ENCODE measurements at regions not wholly inside any gene's neighbourhood (a gene's known extent, or its start where the extent isn't known, plus 50 kb on each side); places are given as distances from the start of the nearest gene placed in this dataset.

- no peak for DNase-seq
Measured at GRCh38 chr1:239804266-239804665, 287.4 kb upstream of the FMN2 start.

- no peak for DNase-seq
Measured at GRCh38 chr1:239805042-239805441, 286.6 kb upstream of the FMN2 start.

DNA sequence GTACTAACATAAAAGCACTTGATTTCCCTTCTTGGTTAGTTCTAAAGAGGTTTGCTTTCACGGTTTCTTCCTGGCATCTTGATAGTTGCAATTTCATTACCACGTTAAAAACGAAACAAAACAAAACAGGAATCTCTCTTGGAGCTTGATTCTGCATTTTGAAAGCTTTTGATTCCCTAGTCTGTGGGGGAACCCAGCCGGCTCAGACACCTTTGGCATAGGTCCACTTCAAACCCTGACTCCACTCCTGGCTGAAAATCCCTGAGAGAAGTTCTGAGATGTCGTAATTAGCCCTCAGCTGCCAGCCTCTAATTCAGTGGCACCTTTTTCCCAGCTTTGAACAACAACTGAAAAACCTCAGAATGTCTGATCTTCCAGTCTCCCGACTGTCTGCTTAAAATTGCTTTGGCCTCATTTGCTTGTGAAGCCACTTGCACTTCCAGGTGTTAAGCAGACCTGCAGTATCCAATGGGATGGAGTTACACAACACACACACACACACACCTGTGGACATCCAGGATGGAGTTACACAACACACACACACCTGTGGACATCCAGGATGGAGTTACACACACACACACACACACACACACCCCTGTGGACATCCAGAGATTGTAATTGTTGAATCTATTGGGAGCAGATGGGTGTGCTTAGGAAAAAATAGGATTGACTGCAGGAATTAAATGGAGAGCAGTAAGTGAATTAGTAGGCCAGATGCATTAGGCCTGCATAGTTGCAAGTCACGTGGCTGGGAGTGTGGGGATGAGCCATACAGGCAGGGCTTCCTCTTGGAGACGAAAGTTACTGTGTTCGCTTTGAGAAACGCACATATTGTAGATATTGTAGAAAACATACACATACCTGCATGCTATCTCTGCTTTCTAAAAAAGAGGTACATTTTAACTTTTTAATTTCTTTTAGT is 285.6 kb upstream of the FMN2 start:
- DNase-seq, result no peak

DNA sequence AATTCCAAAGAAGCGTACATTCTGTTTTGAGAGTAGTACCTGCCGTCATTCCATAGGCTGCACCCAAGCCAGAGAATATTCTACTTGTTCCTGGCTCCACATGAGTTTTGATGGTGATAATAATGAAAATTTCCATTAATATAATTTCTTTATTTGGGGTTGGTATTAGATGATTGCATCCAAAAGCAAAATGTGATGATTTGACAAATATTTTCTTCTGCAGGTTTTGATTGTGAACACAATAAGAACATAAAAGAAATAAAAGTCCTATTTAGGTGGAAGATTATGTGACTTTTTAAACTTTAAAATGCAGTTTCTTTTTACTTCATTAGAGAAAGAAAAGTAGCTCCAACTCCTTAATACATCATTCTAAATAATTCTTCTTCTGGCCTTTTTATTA is 284.8 kb upstream of the FMN2 start:
- DNase-seq, result no peak

DNA sequence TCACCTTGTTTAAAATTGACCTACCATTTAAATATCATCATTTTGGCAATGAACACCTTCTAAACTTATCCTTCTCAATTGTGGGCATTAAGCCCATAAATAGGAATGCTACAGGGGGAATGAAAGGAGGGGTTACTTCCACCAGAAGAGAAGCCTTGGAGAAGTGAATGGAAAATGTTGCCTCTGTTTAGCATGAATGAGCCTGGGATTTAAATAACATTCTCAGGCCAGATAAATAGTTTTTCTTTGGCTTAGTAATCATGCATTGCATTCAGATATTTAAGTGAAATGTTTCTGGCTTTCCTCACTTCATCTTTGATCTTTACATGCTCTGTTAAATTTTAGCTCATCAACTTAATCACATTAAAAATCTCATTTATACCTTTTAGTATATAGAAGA is 284.3 kb upstream of the FMN2 start:
- no peak for DNase-seq

DNA sequence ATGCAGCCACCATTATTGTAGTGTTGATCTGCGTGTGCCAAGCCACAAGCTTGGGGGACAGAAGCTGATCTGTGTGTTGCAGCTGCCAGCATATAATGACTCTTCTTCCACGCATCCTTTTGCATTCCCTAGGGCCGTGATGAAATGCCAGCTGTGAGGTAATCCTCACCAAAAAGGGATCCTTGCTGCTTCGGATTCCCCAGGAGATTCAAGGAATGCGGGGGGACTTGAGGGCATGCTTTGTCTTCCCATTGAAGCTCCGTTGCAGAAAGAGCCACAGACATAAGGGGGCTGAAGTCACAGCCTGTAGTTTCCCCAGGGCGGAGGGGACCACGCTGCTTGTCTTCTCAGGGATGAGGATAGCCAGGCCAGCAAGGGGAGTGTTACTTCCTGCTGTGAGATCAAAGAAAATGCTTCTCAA is 281.6 kb upstream of the FMN2 start:
- DNase-seq, result no peak

DNA sequence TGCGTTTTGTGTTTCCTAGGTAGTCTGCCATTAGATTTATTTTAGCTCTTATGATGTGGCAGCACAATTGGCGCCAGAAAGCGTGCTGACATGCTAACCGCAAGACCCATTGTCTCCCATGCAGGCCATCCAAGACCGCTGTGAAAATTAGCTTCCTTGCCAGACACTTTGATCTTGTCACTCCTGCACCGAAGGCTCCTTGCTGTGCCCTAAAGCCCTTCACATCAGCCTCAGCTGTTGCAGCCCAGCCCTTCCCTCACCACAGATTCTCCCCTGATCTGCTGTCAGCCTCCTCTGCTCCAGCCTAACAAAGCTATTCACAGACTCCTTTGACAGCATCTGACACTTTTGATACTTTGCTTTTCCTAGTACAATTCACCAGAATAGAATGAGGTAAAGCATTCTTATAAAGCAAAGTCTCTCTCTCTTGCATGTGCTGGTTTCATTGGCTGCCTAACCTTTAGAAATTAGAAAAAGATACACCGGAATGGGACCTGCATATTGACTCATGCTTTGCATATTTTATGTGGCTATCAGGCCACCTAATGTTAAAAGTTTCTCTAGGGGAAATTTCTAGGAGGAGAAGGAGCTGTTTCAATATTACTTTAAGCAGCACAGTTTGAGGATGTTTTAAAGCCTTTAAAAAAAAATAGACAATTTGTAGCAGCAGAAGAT is 280.3 kb upstream of the FMN2 start:
- no peak for DNase-seq

GRCh38 chr1:239812580-239812979 is 279.1 kb upstream of the FMN2 start:
- DNase-seq, result no peak

DNA sequence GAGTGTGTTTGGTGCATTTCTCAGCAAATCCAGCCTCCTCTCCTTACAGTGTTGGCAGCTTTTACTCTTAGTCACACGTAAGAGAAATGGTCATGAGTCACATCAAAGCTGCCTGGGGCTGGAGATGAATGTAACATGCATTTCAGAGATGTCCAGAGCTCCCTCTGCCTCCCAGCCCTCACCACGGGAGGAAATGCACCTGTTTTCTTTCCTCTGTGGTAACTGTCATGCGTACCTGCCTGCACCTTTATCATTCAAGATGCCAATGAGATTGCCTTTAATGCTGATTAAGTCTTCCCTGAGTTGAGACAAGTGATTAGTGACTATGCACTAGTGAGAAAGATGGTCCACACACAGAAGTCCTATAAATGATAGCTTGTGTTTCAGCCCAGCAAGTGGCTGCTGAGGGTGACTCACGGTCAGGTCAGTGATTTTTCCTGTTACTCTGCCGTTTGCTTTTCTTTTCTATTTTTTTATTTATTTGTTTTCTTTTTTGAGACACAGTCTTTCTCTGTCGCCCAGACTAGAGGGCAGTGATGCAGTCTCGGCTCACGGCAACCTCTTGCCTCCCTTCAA is 277.3 kb upstream of the FMN2 start:
- DNase-seq, result no peak

GRCh38 chr1:239815074-239815473 is 276.6 kb upstream of the FMN2 start:
- DNase-seq, result no peak

DNA sequence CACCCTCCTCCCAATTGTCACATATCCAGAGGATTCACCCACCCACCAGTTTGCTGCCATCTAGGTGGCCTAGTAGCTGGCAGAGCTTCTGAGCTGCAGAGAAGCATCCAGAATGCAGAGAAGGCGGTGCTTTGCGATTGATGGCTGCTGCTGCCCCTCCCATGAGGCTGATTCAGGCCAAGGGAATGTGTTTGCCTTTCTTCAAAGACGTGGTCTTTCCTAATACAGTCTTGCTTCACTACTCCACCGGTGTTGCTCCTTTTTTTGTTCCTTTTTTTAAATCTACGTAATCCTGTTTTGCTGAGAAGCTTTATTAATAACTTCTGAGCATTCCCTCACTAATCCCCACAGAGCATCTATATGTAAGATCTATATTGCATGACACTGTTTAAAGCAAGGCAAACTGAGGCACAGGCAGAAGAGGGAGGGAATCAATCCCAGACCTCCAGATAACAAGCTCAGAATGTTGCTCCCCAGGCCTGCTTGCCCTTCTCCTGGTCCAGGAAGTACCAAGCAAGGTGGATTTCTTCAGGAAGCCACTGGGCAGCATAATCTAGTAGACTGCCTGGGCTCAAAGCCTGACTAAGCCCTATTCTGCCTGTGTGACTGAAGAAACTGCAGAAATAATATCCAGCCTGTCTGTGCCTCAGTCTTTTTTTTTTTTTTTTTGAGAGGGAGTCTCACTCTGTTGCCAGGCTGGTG is 275.5 kb upstream of the FMN2 start:
- DNase-seq, result no peak

GRCh38 chr1:239817276-239817675 is 274.4 kb upstream of the FMN2 start:
- DNase-seq, result no peak

DNA sequence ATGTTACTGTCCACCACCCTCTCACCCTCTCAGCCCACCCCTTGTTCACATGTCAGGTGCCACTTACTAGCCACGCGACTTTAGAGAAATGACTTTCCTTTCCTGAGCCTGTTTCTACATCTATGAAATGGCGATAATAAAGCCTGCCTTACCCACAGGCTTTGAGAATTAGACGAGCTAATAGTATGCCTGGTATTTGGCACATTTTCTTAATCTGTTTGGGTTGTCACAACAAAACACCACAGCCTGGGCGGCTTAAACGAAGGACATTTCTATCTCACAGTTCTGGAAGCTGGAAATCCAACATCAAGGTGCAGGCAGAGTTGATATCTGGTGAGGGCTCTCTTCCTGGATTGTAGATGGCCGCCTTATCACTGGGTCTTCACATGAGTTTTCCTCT is 273.9 kb upstream of the FMN2 start:
- no peak for DNase-seq

- DNase-seq, result no peak
Measured at GRCh38 chr1:239819096-239819495, 272.6 kb upstream of the FMN2 start.

- DNase-seq, result no peak
Measured at GRCh38 chr1:239819756-239820250, 271.9 kb upstream of the FMN2 start.

DNA sequence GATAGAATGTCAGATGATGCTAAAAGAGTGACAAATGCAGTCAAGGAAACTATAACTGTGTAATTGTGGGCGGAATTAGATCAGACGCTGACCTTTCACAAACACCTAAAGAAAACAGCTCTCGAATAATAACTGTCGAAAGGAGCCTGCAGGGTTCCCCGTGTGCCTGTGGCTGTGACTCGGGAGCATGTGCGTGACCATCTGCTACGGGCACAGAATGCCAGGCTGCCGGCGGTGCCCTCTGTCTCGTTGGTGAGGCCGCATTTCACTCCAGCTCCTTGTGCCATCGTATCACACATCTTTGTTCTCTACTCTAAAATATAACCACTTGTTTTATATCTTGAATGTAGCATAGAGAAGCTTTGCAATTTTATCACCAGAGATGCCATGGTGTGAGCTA is 267.8 kb upstream of the FMN2 start:
- DNase-seq, result peak in 1 of 2 experiments; percentile 15

- no peak for DNase-seq
Measured at GRCh38 chr1:239826211-239826610, 265.5 kb upstream of the FMN2 start.

DNA sequence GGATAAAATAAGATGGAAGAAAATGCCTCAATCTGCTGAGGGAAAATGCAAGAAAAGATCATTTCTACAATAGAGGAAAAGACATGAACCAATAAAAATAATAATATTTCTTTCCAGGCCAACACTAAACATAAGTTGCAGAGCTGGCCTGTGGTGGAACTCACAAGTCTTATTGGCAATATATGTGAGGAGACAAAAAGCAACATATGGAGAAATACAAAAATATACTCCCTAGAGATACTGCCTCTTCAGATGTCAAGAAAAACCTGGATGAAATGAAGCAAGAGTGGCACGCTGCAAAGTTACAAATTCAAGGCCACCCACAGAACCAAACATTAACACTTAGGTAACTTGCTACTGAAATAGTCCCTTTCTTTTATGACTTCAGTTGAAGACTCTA is 264.9 kb upstream of the FMN2 start:
- no peak for DNase-seq

- DNase-seq, result no peak
Measured at GRCh38 chr1:239829535-239829934, 262.1 kb upstream of the FMN2 start.

GRCh38 chr1:239831577-239832355 is 259.9 kb upstream of the FMN2 start:
- no peak for DNase-seq

GRCh38 chr1:239833723-239834122 is 258.0 kb upstream of the FMN2 start:
- DNase-seq, result no peak

GRCh38 chr1:239835946-239836440 is 255.7 kb upstream of the FMN2 start:
- no peak for DNase-seq

Measured in NCI-H524 (cell line).